ENCODE measurements at regions not wholly inside any gene's neighbourhood (a gene's known extent, or its start where the extent isn't known, plus 50 kb on each side); places are given as distances from the start of the nearest gene placed in this dataset.

- Histone ChIP-seq H4K91ac (ENCODE audit: insufficient read length, low read depth, low read length) (no peak overlapping the region), H2BK12ac (ENCODE audit: insufficient read length, low read depth, low read length) (no peak overlapping the region), H3K27me3 (ENCODE audit: insufficient read depth, low read length) (no peaks in the 10 kb centered on the region), H4K8ac (replicated peaks; ENCODE audit: insufficient read length, low read depth, low read length) (no peak overlapping the region), H3K9ac (ENCODE audit: extremely low read depth, insufficient read length, low read length) (no peak overlapping the region), H2BK120ac (ENCODE audit: low read depth, low read length, poor library complexity, severe bottlenecking) (no peak overlapping the region), H2AFZ (ENCODE audit: low read length) (no peak overlapping the region), H2BK20ac (ENCODE audit: low read depth, low read length, poor library complexity, severe bottlenecking) (no peak overlapping the region), H3K4ac (ENCODE audit: low read depth, low read length) (no peak overlapping the region), H3K23me2 (ENCODE audit: insufficient read length, low read depth, low read length, poor library complexity, severe bottlenecking) (no peaks in the 10 kb centered on the region), H3K27ac (ENCODE audit: insufficient read length, low read depth, low read length) (no peak overlapping the region), H3K23ac (ENCODE audit: insufficient read length, low read depth, low read length) (no peak overlapping the region), H4K20me1 (ENCODE audit: control insufficient read depth, insufficient read depth, insufficient read length) (no peaks in the 10 kb centered on the region), H3K4me1 (ENCODE audit: insufficient read depth, low read length) (no peaks in the 10 kb centered on the region), H3K4me2 (ENCODE audit: insufficient read depth, insufficient read length, low read length) (no peak overlapping the region), H2BK5ac (ENCODE audit: insufficient read length, low read length) (no peak overlapping the region), H2AK5ac (ENCODE audit: insufficient read length, low read length) (no peak overlapping the region), H3K79me1 (ENCODE audit: insufficient read depth, low read depth, low read length, poor library complexity, severe bottlenecking) (no peaks in the 10 kb centered on the region), H3K14ac (ENCODE audit: insufficient read depth, low read length) (no peak overlapping the region), H3K18ac (ENCODE audit: insufficient read length, low read depth, low read length) (no peak overlapping the region), H3K9me3 (ENCODE audit: control insufficient read depth, low read depth, low read length) (no peaks in the 10 kb centered on the region), H2BK15ac (ENCODE audit: low read depth, low read length) (no peak overlapping the region), H3K56ac (ENCODE audit: insufficient read length, low read depth, low read length) (no peak overlapping the region), H3T11ph (ENCODE audit: low read length) (no peak overlapping the region), H4K5ac (ENCODE audit: insufficient read length, low read depth, low read length) (no peak overlapping the region), H3K79me2 (ENCODE audit: insufficient read depth, low read length) (no peaks in the 10 kb centered on the region)
- Mint-ChIP-seq H3K27ac (no peak overlapping the region), H3K9me3 (peaks cover 2 to 8% of the 10 kb centered on the region in 2 experiments; a peak in 2 of 5 replicates), H3K4me3 (no peak overlapping the region; a peak in 1 of 5 replicates), H3K36me3 (ENCODE audit: insufficient read depth in 1 of 3, low read depth in 3 of 3) (peaks cover 0 to 13% (median 0%) of the 10 kb centered on the region in 3 experiments; a peak in 1 of 7 replicates), H3K27me3 (ENCODE audit: low read depth) (no peaks in the 10 kb centered on the region), H3K4me1 (peaks cover 0 to 6% of the 10 kb centered on the region in 2 experiments; a peak in 2 of 4 replicates)
- WGBS (ENCODE audit: extremely low coverage, insufficient read length, low lambda C conversion rate) = no CpG with 5 or more reads among the region's 4 CpGs
- TF ChIP-seq, protein P1, sequence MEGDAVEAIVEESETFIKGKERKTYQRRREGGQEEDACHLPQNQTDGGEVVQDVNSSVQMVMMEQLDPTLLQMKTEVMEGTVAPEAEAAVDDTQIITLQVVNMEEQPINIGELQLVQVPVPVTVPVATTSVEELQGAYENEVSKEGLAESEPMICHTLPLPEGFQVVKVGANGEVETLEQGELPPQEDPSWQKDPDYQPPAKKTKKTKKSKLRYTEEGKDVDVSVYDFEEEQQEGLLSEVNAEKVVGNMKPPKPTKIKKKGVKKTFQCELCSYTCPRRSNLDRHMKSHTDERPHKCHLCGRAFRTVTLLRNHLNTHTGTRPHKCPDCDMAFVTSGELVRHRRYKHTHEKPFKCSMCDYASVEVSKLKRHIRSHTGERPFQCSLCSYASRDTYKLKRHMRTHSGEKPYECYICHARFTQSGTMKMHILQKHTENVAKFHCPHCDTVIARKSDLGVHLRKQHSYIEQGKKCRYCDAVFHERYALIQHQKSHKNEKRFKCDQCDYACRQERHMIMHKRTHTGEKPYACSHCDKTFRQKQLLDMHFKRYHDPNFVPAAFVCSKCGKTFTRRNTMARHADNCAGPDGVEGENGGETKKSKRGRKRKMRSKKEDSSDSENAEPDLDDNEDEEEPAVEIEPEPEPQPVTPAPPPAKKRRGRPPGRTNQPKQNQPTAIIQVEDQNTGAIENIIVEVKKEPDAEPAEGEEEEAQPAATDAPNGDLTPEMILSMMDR (conservative IDR thresholded peaks at IDR 0.05) = no peak
- DNase-seq = no peak
Observed at GRCh38 chr1:238318294-238319110, 427.8 kb upstream of the ZP4 start.
